GM18499 (cell line): ENCODE measurements at regions not wholly inside any gene's neighbourhood (a gene's known extent, or its start where the extent isn't known, plus 50 kb on each side); places are given as distances from the start of the nearest gene placed in this dataset.
A peak's percentile ranks its signal among the peaks of the same experiment; 100 is the strongest.
"Not testable (repeated sequence)": the region's sequence is repeated elsewhere in the genome, so short reads cannot be mapped to it uniquely, and the experiment has no call there.

ENCODE experiments used
- ATAC-seq: cut with Tn5 transposase; IDR thresholded peaks from one replicate; pipeline ENCODE4 v1.9.1; 2021; ENCODE audit warnings: moderate number of reproducible peaks; ENCODE audit not compliant: insufficient read depth, unreplicated experiment

GRCh38 chr16:29578898-29579297, 72.7 kb upstream of the NPIPB12 start:
- not testable (repeated sequence) for ATAC-seq

GRCh38 chr16:29581764-29582163, 75.6 kb upstream of the NPIPB12 start:
- not testable (repeated sequence) for ATAC-seq

GRCh38 chr16:29591919-29592318, 71.1 kb upstream of the SPN start:
- not testable (repeated sequence) for ATAC-seq

DNA sequence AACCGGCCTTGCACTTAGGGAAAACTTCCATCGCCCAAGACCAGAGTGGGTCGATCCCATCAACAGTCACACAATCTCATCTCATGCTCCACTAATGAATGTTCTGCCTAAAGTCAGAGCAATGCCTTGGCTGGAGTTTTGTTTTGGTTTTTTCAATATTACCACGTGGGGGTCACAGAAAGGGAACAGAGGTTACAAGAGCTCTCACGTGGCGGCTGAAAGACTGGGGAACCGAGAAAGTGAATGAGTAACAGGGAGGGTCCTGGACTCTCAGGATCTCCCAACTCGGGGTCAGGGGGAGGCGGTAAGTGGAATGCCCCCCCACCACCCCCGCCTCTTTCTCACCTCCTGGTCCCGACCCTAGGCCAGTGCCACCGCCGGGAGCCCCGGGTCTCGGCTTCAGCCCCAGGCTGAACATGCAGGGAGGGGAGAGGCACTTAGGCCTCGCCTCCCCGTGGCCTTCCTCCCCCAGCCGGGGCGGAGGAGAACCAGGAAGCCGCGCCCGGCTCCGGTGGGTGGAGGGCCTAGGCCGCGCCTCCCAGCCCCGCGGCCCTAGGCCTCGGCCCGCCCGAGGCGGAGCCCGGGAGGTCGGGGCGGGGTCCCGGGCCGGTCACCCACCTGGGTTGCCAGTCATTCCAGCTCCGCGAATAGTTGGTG, 68.7 kb upstream of the SPN start:
- not testable (repeated sequence) for ATAC-seq

DNA sequence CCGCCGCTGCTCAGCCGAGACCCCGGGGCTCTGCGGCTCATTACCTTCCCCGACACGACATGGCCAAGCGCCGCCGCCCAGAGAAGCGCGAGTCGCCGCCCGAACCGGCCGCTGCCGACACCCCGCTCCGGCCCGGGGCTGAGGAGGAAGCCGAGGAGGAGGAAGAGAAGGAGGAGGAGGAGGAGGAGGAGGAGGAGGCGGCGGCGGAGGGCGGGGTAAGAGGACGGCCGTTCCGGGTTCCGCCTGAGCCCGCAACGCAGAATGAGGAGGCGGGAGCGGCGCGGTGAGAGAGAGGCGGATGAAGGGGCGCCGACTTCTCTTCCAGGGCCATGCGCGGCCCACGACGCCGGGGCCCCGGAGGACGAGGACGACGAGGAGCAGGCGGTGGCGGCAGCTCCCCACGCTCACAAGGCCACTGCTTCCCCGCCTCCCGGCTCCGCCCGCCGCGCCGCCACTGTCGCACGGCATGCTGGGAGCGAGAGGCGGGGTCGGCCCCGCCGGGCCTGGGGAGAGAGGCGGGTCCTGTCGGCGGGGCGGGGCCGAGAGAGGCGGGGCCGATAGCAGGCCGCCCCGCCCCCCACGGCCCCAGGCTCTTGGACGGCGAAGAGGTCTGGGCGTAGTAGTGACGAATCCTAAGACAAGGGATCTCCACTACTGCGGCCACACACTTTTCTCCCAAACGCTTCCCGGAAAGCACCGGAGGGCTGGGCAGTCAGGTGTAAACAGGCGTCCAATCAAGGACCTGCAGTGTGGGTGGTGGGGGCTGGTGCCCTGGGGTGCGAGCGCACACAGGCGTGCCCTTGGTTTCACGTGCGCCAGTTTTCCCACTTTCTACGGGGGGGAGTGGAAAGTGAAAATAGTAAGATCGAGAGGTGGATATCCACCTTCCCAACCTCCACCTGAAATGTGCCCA, 67.9 kb upstream of the SPN start:
- not testable (repeated sequence) for ATAC-seq

- not testable (repeated sequence) for ATAC-seq
Measured at GRCh38 chr16:29597030-29597429, 66.0 kb upstream of the SPN start.

DNA sequence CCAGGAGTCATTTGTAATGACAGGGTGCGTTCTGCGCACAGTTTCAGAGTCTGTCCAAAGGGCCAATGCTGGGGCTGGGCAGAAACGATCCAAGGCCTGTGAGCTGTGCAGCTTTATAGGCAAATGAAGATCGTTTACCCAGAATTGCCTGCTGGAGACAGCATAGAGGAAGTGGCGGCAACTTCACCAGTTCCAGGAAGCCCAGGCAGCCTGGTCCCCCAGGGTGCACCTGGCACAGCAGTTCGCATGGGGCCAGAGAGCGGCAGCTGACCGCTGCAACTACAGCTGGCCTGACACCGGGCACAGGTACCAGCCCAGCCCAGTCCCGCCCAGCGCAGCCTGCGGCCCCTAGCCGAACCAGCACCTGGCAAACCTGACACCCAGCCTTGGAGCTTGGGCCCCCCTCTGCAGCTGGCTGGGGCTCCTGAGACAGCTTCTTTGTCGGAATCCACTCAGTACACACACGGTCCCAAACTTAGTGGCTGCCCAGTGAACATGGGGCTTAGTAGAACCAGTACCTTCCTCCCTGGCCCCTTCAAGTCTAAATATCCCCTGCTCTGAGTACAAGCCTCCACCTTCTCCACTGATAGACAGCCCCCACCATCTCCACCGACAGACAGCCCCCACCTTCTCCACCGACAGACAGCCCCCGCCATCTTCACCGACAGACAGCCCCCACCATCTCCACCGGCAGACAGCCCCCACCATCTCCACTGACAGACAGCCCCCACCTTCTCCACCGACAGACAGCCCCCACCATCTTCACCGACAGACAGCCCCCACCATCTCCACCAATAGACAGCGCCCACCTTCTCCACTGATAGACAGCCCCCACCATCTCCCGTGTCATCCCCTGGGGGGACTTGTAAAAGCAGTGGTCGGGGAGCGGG, 62.7 kb upstream of the SPN start:
- peak; percentile 41 for ATAC-seq

- not testable (repeated sequence) for ATAC-seq
Measured at GRCh38 chr16:29602247-29602625, 60.8 kb upstream of the SPN start.

- ATAC-seq: not testable (repeated sequence)
Measured at GRCh38 chr16:29602683-29603088, 60.4 kb upstream of the SPN start.

DNA sequence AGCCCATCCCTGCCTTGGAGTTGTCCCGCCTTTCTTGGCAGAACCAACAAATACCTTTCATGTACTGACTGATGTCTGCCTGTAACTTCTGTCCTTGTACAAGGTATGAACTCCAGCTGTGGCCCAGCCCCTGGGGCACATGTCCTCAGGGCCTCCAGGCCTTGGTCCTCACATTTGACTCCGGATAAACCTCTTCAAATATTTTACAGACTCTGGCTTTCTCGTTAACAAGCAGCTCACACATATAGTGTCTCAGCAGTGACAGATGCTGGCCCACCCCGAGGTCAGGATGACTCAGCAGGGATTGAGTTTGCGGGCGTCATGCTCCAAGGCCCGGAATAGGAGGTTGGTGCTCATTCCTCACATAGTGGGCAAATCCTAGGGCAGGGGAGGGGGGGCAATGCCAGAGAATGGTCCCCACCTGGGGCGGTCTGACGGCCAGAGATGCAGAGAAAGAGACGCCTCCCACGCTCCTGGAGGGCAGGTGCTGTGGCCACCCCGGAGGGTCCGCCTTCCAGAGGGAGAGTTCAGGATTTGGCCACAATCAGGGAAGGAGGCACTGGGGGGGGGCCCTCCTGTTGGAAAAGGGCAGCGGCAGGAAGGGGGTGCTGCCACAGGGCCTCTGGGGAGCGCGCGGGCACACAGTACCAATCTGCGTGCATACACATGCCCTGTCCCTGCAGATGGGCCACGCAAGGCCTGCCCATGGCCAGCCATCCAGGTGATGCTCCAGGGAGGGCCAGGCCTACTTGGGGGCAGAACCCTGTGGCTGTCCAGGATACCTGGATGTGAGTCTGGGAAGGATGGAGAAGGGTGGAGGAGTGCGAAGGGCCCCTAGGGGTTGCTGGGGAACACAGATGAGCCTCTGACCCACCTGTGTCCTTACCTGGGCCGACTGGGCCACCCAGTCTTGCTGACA, 58.2 kb upstream of the SPN start:
- ATAC-seq: not testable (repeated sequence)

GRCh38 chr16:29605593-29606205, 57.3 kb upstream of the SPN start:
- not testable (repeated sequence) for ATAC-seq

GRCh38 chr16:29606669-29607427, 56.2 kb upstream of the SPN start:
- ATAC-seq: not testable (repeated sequence)

GRCh38 chr16:29607428-29607823, 55.6 kb upstream of the SPN start:
- not testable (repeated sequence) for ATAC-seq

DNA sequence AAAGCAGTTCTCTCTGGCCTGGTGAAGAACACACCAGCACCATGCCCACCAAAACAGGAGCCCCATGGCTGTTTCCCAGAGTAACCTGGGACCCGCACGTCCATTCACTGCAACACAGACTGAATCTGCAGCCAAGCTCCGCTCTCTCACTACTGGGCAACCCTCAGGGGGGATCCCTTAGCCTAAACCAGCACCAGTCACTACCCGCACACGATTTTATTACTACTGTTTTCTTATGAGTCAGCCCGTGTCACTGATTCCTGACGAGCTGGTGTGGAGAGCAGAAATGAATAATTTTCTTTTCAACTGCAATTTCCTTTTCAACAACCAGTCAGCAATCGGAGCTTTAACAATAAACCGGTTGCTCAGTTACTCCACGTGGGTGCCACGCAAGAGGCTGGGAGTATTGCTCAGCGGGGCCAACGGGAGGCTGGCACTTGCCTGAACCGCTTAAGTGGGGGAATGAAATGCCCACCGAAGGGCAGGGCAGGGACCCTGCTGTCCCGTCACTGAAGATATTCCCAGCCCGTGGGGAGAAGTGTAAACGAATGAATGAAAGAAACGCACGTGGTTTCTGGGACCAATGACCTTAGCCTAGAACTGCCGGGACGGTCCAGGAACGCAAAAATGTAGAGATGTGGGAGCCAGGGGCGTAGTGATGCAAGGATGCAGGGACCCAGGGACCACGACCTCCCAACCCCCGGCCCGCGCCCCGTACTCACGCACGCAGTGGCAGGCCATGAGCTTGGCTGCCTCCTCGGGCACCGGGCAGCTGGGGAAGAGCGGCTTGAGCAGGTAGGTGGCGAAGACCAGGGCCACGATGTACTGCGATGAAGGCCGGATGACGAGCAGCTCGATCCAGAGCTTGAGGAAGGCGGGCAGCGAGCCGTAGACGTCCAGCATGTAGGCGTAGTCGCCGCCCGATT, 50.4 kb upstream of the SPN start:
- not testable (repeated sequence) for ATAC-seq
